ENCODE measurements at regions not wholly inside any gene's neighbourhood (a gene's known extent, or its start where the extent isn't known, plus 50 kb on each side); places are given as distances from the start of the nearest gene placed in this dataset.

DNA sequence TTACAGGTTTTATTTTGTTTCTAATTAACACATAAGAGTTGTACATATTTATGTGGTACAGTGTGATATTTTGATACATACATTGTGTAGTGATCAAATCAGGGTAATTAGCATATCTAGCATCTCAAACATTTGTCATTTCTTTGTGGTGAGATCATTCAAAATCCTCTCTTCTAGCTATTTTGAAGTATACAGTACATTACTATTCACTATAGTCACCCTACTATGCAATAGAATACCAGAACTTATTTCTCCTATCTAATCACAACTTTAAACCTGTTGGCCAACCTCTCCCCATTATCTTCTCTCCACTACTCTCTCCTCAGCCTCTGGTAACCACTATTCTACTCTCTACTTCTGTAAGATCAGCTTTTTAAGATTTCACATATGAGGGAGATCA is 325.8 kb downstream of the CYP26B1 start:
- TF ChIP-seq, protein P1, sequence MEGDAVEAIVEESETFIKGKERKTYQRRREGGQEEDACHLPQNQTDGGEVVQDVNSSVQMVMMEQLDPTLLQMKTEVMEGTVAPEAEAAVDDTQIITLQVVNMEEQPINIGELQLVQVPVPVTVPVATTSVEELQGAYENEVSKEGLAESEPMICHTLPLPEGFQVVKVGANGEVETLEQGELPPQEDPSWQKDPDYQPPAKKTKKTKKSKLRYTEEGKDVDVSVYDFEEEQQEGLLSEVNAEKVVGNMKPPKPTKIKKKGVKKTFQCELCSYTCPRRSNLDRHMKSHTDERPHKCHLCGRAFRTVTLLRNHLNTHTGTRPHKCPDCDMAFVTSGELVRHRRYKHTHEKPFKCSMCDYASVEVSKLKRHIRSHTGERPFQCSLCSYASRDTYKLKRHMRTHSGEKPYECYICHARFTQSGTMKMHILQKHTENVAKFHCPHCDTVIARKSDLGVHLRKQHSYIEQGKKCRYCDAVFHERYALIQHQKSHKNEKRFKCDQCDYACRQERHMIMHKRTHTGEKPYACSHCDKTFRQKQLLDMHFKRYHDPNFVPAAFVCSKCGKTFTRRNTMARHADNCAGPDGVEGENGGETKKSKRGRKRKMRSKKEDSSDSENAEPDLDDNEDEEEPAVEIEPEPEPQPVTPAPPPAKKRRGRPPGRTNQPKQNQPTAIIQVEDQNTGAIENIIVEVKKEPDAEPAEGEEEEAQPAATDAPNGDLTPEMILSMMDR (IDR thresholded peaks at IDR 0.05): no peak
- TF ChIP-seq POLR2A (IDR thresholded peaks at IDR 0.05): no peak
- intact Hi-C loops (cut with DNase I): no loop called here
- H3K9me3 ChIP-seq: no peaks in the 10 kb centered on the region
- no peaks in the 10 kb centered on the region for H3K27me3 ChIP-seq
- no peaks in the 10 kb centered on the region for H3K36me3 ChIP-seq (replicated peaks in 1 of 2; ENCODE audit: insufficient read depth in 1 of 2, low read depth in 2 of 2)
- no peak for ATAC-seq
- no peak overlapping the region for H3K4me3 ChIP-seq
- no peak for DNase-seq
- H3K4me1 ChIP-seq: no peaks in the 10 kb centered on the region
- no peak overlapping the region for H3K27ac ChIP-seq

GRCh38 chr2:71816815-71817214 is 330.8 kb downstream of the CYP26B1 start:
- DNase-seq: no peak

GRCh38 chr2:71815701-71816474 is 331.8 kb downstream of the CYP26B1 start:
- Histone ChIP-seq H3K27me3 (no peaks in the 10 kb centered on the region), H3K4me3 (no peak overlapping the region), H3K27ac (no peak overlapping the region), H3K9me3 (no peaks in the 10 kb centered on the region), H3K36me3 (replicated peaks in 1 of 2; ENCODE audit: insufficient read depth in 1 of 2, low read depth in 2 of 2) (no peaks in the 10 kb centered on the region), H3K4me1 (no peaks in the 10 kb centered on the region)
- ATAC-seq (no peak), DNase-seq (no peak)
- intact Hi-C loops (cut with DNase I): no loop called here
- TF ChIP-seq, protein P1 (IDR thresholded peaks at IDR 0.05): no peak
- TF ChIP-seq POLR2A (IDR thresholded peaks at IDR 0.05): no peak
- 75 to 77% methylated on average over 5 of the region's 5 CpGs for WGBS, 2 donors

More at GRCh38 chr2:71816815-71817214, 330.8 kb downstream of the CYP26B1 start:
- WGBS, 2 donors: 88 to 96% methylated on average over 4 of the region's 4 CpGs
- Histone ChIP-seq H3K27ac (no peak overlapping the region), H3K27me3 (no peaks in the 10 kb centered on the region), H3K36me3 (replicated peaks in 1 of 2; ENCODE audit: insufficient read depth in 1 of 2, low read depth in 2 of 2) (no peaks in the 10 kb centered on the region), H3K4me3 (no peak overlapping the region), H3K4me1 (no peaks in the 10 kb centered on the region), H3K9me3 (no peaks in the 10 kb centered on the region)
- TF ChIP-seq POLR2A (IDR thresholded peaks at IDR 0.05): no peak
- TF ChIP-seq, protein P1 (IDR thresholded peaks at IDR 0.05): no peak
- no peak for ATAC-seq
- intact Hi-C loops (cut with DNase I): no loop called here

- 46 to 66% methylated on average over 2 of the region's 2 CpGs for WGBS, 2 donors
- Histone ChIP-seq H3K4me1 (no peaks in the 10 kb centered on the region), H3K27me3 (no peaks in the 10 kb centered on the region), H3K4me3 (no peak overlapping the region), H3K27ac (no peak overlapping the region), H3K36me3 (replicated peaks in 1 of 2; ENCODE audit: insufficient read depth in 1 of 2, low read depth in 2 of 2) (no peaks in the 10 kb centered on the region), H3K9me3 (no peaks in the 10 kb centered on the region)
- TF ChIP-seq, protein P1 (IDR thresholded peaks at IDR 0.05): no peak
- no peak for TF ChIP-seq POLR2A (IDR thresholded peaks at IDR 0.05)
- no peak for ATAC-seq
- no peak for DNase-seq
- intact Hi-C loops (cut with DNase I): no loop called here
Observed at GRCh38 chr2:71814885-71815284, 332.8 kb downstream of the CYP26B1 start.
